Stimulated activated CD4-positive, alpha-beta T cell treated with anti-CD3 and anti-CD28 coated beads, Interleukin-12 subunit alpha, Interleukin-12 subunit beta, amount 100 ng/mL, for 48 hours (primary cell): ENCODE measurements at regions not wholly inside any gene's neighbourhood (a gene's known extent, or its start where the extent isn't known, plus 50 kb on each side); places are given as distances from the start of the nearest gene placed in this dataset.
"Not testable (repeated sequence)": the region's sequence is repeated elsewhere in the genome, so short reads cannot be mapped to it uniquely, and the experiment has no call there.

Source experiments
- DNase-seq, 3 donors: peaks; one replicate each; pipeline ENCODE4 v3.0.0-alpha.2; 2020; ENCODE audit warnings: low read depth in 2 of 3, low spot score in 1 of 3

- DNase-seq, result peak in 1 of 3 donors; percentile 12
These were observed 49.7 kb downstream of the SIPA1L2 start for GRCh38 chr1:232579958-232580941.

DNA sequence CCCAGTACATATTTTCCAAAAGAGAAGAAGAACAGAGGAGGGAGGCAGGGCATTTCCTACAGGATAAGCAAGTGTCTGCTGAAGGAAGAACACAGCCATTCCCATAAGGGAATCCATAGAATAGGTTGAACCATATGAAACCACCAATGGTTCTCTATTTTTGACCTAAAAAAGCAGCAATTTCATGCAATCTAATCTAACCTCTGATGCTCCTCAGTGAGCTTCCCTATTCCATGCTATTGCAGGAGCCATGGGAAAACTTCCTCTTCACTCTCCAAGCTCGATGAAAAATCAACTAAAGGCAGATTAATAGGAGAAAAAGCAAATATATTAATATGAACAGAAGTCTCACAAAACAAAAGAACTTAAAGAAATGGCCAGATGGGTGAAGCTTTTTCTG, 50.5 kb downstream of the SIPA1L2 start:
- DNase-seq, result no peak

GRCh38 chr1:232578651-232579195, 51.2 kb downstream of the SIPA1L2 start:
- DNase-seq, result no peak

GRCh38 chr1:232577772-232578171, 52.2 kb downstream of the SIPA1L2 start:
- DNase-seq, result no peak

DNA sequence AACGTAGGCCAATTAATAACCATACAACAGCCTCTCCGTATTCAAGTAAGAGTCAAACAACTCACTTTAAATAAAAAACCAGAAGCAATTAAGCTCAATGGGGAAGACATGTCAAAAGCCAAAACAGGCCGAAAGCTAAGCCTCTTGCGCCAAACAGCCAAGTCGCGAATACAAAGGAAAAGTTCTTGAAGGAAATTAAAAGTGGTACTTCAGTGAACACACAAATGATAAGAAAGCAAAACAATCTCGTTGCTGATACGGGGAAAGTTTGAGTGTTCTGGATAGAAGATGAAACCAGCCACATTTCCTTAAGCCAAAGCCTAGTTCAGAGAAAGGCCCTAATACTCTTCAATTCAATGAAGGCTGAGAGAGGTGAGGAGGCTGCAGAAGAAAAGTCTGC, 53.4 kb downstream of the SIPA1L2 start:
- no peak for DNase-seq

- no peak for DNase-seq
These were observed 54.2 kb downstream of the SIPA1L2 start for GRCh38 chr1:232575763-232576040.

- no peak for DNase-seq
These were observed 54.8 kb downstream of the SIPA1L2 start for GRCh38 chr1:232574889-232575762.

GRCh38 chr1:232574077-232574476, 55.9 kb downstream of the SIPA1L2 start:
- DNase-seq, result no peak

DNA sequence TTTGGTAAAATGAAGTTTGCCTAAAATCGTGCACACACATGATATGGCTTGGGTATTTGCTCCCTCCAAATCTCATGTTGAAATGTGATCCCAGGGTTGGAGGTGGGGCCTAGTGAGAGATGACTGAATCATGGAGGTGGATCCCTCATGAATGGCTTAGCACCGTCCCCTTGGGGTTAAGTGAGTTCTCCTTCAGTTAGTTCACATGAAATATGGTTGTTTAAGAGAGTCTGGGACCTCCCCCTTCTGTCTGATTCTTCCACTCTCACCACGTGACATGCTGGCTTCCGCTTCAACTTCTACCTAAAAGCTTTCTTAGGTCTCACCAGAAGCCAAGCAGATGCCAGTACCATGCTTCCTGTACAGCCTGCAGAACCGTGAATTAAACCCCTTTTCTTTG, 58.4 kb downstream of the SIPA1L2 start:
- no peak for DNase-seq

DNA sequence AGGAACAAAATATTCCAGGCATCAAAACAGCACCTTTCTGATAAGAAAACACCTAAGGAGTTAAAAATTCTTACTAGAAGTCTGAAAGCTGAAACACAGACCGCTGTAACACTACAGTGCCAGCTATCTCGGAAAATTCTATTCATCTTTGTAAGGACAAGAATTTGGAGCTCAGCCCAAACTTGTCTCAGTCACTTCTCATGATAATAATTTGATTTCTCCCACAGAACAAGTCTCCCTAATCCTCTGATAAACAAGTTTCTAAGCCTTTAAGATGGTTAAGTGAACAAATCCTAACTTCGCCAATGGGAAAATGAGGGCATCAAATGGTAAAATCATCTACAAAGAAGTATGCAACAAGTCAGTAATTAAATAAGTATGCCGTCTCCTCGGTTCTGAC, 59.9 kb downstream of the SIPA1L2 start:
- no peak for DNase-seq

GRCh38 chr1:232569554-232569921, 60.4 kb downstream of the SIPA1L2 start:
- DNase-seq, result not testable (repeated sequence)

DNA sequence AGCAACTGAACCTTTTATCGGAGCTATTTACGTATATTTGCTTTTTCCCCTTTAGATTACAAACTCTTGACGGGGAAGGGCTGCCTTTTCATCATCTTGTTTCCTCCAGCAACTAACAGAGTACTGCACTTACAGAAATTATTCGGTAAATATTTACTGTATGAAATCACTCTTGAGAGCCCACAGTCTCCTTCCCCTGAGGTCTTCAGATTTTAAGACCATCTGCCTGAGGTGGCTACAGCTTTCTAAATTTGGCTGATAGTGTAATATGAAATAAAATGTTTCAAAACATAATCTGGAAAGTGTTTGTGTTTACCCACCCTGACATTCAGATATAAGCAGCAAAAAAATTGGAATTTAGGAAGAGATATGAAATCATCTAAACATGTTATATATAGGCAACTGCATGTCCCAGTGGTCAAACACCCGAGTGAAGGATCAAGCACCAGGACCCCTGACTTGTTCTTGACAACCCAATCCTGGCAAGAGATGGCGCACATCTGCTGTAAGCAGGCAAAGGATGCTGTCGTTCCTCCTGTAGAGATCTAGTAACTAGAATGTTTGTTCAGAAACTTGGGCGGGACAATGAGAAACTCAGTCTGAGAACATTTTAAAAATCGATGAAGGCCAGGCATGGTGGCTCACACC, 60.9 kb downstream of the SIPA1L2 start:
- no peak for DNase-seq

DNA sequence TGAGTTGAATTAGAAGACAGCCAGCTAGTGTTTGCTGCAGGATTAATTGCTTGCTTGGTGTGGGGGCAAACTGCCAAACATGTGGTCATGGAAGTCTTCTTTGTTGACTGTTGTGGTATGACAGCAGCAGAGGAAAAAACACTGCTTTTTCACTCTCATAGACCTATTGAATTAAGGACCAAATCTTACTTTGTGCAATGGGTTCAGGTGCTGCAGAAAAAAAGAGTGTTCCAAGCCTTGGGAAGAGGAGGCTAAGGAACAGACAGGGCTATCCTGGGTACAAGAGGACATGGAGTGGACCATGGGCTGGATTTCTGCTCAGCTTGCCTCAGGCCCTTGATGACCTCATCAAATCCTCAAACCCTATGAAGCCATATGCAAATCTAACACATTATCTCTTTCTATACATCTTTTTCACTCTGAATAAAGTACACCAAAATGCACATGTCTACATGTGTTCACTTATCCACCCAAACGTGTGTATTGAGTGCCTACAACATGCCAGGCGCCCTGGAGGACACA, 61.5 kb downstream of the SIPA1L2 start:
- no peak for DNase-seq

DNA sequence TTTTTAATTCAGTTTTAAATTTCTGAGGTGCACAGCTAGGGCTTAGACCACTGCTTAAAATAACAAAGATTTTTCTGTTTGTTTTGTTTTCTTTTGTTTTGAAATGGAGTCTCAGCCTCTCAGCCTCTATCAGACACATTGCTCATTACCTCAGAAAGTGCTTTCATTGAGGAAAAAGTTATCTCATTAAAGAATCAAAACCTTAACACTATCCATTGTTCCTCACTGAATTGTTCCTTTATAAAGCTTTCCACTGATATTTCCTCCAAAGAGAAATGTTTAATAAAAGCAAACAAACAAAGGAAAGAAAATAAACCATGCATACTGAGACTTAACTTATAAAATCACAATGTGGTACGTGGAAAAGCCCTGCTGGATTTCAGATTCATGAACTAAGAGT, 63.8 kb downstream of the SIPA1L2 start:
- no peak for DNase-seq

- no peak for DNase-seq
These were observed 67.0 kb downstream of the SIPA1L2 start for GRCh38 chr1:232562855-232563510.

DNA sequence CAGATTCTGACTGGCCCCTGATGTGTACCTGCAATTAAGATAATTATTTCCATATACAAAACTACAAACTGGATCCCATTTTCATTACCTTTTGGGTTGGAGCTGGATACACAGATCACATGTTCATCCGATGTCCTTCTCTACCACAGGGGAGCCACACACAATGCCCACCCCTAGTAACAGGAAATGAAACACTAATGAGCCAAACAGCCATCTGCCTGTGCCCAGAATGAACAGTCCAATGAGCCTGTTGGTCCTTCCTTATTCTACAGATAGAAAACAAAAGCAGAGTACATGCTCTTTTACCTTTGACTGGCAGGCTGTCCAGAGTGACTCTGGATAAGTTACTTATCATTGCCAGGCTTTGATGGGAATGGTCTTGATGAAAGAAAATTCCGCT, 68.6 kb downstream of the SIPA1L2 start:
- no peak for DNase-seq

DNA sequence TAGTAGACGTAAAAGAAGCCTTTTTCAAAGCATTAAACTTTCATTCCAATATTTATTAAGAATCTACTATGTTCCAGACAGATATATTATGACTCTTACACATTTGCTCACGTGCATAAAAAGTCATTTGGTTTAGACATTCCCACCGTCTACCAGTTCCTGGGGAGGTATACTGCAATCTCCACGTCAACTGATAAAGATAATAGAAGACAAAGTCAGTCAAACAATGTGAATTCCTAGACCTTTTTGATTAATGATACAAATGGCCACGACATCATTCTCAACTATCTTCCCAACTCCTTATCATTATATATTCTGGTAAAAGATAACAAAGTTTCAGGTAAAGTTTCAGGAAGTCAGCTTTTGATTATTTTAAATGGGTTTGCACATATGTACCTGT, 69.0 kb downstream of the SIPA1L2 start:
- DNase-seq, result no peak

DNA sequence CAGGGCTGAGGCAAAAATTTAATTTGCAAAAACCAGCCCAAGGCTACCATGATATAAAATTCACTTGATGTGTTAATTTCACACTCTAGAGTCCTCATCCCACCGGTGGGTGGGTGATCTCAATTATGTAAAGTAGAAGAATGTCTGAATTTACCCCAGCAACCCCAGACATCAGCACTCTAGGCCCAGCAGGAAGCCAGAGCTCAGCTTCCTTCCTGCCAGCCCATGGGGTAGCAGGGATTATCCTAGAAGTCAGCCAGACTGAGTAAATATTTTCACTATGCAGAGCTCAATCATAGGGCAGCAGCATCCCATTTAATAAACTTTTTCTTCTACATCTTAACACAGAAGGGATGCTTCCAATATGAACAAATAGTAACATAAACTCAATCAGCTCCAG, 71.0 kb downstream of the SIPA1L2 start:
- no peak for DNase-seq

DNA sequence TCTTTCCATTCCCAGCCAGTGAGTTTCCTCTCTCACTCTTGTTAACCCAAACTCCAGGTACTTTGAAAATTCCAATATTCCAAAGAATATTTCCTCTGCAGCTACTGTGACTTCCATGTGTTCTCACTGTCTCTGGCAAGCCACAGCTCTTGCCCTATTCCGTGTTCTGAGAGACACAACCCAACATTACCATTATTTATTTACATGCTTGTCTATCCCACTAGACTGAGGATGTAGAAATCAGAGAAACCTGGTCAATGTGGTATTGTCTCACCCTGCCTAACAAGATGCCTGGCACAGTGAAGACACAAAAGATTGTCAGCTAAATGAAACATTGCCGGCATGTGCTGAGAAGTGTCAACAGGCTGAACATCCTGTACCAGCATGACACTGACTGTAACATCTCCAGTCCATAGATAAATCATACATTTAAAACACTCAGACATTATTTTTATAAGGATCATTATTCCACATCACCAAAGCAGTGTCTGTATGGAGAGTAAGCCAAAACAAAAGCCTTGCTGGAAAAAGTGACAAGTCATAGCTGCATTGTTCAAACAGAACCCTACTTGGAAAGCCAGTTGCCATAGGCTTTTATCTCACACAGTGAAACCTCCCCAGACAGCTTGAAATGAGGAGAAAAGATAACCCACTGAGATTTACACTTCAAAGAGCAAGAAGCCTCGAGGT, 72.3 kb downstream of the SIPA1L2 start:
- DNase-seq, result no peak

DNA sequence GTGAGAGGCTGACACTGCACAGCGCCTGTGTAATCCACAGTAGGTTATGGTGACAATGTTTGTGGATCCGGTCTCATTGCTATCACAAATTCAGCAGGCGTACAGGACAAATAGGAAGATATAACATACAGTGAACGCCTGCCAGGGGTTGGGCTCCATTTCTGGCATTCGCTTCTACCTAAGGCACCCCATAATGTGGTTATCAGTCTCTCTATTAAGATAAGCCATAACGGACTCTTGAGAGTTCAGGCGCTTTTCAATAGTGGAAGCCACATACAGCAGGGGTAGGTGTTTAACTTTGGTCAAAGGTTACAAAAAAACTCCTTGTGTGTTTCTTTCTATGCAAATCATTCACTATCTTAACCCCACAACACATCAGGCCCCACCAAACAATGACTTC, 72.8 kb downstream of the SIPA1L2 start:
- no peak for DNase-seq
